ENCODE measurements at regions not wholly inside any gene's neighbourhood (a gene's known extent, or its start where the extent isn't known, plus 50 kb on each side); places are given as distances from the start of the nearest gene placed in this dataset.
"Not testable (repeated sequence)": the region's sequence is repeated elsewhere in the genome, so short reads cannot be mapped to it uniquely, and the experiment has no call there.

DNA sequence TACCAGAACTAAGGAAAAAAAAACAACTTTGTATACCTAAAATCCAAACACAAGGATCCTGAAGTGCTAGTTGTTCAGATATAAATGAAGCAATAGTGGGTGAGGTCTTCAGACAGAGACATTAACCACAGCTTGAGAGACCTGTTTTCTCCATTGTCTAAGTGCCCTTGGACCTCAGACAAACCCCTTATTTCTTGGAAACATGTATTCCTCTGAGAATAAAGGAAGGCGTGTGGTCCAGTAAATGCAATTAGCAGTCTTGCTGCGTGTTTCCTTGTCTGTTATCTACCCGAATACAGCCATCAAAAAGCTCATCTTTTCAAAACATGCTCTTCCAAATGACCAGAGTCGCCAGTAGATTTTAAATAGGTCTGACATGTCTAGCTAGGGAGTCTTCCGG is 291.1 kb upstream of the NFIA start:
- DNase-seq: no peak

DNA sequence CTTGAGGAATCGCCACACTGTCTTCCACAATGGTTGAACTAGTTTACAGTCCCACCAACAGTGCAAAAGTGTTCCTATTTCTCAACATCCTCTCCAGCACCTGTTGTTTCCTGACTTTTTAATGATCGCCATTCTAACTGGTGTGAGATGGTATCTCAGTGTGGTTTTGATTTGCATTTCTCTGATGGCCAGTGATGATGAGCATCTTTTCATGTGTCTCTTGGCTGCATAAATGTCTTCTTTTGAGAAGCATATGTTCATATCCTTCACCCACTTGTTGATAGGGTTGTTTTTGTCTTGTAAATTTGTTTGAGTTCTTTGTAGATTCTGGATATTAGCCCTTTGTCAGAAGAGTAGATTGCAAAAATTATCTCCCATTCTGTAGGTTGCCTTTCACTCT is 309.3 kb upstream of the NFIA start:
- not testable (repeated sequence) for DNase-seq

DNA sequence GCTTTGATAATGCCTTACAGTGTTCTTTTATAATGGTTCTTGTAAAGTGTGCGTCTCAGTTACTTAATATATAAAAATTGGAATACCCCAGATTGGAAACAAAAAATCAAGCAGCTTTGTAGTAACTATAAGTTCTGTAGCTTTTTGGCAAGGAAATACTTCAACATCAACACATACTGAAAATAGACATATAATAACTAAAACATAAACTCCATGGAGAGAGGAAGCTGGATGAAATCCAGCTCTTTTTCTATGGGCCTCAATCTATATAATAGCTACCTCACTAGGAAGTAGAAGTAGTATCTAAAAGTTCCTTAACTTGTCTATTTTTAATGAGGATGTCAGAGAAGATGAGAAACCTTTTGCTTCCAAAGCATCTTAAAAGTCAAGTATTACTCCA is 313.3 kb upstream of the NFIA start:
- DNase-seq: no peak

GRCh38 chr1:60765204-60765603 is 317.2 kb upstream of the NFIA start:
- no peak for DNase-seq

DNA sequence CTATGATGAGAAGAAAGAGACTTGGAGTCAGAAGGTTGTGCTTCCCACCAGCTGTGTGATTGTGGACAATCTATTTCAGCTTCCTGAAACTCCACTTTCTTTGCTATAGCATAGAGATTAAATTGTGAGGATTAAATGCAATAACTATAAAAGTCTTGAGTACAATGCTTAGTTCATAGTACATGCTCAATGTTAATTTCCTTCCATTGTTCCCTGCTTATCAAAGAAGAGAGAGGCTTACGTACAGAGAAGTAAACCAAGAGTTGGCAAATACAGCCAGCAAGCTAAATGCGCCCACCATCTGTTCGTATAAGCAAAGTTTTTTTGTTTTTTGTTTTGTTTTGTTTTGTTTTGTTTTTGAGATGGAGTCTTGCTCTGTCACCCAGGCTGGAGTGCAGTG is 317.9 kb upstream of the NFIA start:
- no peak for DNase-seq

DNA sequence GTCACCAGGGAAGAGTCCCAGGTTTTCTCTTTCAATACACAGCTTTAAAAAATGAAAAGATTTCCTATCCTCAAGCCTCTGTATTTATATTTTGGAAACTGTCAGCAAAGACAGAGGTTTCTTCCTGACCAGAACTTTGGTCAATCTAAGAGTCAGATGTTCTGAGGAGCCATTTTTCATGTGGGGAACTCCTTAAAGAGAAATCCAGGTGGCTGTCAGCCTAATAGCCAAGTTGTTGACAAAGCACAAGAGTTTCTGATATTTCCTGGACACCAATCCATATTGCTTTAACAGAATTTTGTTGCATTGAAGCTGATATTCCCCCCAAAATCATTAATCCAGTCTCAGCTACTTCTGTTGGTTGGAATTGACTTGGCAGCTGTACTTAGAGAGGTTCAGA is 318.6 kb upstream of the NFIA start:
- DNase-seq: no peak

DNA sequence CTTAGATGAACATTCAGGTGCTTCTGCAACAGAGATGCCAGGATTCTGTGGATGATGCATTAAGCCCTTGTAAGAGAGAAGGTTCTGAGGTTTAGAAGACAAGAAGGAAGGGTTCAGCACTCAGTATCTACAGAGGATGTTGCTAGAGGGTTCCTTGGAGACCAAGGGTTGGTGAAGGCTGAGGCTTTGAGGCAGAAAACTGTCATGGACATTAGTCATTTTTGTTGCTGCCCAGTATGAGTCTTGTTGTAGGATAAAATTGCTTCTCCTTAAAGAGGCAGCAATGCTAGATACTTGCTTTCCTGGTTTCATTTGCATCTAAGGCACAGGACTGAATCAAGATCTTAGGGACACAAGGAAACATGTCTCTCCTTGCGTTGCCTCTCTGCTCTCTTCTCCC is 319.4 kb upstream of the NFIA start:
- DNase-seq: no peak

DNA sequence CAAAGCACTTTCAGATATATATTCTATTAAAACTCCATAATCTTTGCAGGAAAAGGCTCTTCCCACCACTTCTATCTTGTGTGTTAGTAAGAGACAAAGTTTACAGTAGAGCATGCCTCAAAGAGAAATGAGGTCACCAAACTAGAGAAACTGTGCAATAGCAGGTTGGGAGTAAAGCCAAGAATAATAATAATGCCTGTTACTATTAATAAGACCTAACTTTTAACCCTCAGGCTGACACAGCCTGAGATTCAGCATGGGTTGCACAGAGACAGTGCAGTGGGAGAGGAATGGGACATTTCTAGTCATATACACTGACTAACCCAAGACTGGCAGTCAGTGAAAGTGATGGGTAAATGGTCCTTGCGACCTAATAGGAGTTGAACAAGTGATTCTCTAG is 320.2 kb upstream of the NFIA start:
- DNase-seq: no peak

DNA sequence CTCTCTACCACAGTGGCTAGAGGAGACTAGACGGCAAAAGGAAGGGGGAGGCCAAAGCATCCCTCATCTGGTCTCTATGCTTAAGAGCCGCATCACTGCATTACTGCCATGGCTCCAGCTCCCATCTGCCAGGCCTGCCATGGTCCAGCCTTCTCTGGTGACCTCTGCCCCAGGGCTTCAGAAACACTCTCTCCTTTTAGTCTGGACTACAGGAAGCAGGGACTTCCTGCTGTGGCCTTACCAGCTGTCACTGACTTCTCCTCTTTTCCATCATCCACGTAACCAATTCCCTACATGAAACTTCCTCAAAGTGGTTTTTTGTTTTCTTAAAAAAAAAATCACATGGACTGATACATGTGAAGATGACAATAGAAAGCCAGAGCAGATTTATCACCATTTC is 323.1 kb upstream of the NFIA start:
- no peak for DNase-seq

DNA sequence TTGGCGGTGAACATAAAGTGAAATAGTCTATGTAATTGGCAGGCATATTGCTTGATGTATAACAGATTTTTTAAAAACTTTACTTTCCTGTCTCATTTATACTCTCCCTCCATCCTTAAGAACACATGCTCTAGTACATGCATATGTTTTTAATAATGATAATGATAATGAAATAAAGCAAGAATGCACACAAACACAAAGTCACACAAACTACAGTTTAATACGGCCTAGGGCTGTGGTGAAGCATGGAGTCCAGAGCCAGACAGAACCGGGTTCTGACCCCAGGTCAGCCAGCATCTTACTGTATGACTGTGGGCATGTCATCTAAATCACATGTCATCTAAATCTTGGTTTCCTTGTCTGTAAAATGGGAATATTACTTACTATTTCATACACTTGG is 324.9 kb upstream of the NFIA start:
- no peak for DNase-seq

DNA sequence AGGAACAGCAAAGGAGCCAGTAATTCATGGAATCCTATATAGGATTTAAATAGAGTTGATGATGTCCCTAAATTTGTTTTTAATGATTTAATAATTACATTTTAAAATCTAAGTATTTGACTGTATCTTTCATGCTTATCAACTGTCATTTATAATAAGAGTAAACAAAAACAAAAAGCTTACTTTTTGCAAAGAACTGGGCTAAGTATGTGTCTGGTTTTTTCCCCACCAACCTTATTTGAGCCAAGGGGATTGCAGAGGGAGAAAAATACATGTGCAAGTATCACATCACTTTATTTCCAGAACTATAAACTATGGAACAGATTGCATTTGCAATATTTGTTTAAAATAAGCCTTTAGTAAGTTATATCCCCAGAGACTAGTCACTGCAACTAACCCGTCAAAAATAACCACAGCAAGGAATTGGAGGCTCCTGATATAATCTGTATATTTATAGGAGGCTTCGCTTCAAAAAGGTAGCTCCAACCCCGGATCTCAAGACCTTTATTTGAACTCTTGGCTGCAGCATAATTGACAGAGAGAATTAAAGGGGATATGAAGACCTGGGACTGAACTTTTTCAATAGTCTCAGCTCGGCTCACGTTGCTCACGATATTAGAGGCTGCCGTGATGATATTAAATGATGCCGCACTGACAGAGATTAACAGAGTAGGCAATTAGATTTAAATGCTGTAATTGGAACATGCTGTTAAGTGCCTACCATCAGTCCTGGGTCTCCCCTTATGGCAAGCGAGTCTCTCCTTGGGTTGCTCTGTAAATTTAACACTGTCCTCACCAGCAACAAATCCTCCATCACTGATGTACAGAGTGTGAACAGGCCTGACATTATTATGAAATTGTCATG is 329.1 kb upstream of the NFIA start:
- DNase-seq: no peak

DNA sequence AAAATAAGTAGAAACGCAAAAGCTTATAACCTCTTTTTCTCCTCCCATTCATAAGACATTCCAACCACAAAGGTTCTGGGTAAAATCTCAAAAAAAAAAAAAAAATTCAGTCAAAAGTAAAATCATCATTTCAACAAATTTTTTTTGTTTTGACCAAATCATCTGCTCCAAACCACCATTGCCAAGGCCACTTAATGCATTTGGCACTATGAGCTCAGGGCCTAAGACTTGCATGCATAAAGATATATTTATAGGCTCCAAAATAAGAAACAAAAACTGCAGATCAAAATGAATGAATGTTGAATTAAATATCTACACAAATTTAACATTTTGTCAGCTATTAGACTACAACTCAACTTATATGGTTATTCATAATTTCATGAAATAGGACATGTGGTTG is 331.1 kb upstream of the NFIA start:
- no peak for DNase-seq

DNA sequence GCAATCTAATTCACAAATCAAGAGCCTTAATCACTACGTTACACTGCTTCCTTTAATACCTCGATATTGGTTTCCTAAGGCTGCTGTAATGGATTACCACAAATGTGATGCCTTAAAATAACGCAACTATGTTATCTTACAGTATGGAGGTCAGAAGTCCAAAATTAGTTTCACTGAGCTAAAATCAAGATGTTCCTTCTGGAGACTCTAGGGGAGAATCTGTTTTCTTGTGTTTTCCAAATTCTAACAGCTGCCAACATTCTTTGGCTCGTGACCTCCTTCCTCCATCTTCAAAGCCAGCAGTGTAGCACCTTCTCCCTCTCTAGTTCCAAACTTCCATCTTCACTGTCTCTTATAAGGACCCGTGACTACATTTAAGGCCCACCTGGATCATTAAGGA is 335.0 kb upstream of the NFIA start:
- DNase-seq: no peak

- no peak for DNase-seq
Measured at GRCh38 chr1:60746278-60746791, 336.0 kb upstream of the NFIA start.

DNA sequence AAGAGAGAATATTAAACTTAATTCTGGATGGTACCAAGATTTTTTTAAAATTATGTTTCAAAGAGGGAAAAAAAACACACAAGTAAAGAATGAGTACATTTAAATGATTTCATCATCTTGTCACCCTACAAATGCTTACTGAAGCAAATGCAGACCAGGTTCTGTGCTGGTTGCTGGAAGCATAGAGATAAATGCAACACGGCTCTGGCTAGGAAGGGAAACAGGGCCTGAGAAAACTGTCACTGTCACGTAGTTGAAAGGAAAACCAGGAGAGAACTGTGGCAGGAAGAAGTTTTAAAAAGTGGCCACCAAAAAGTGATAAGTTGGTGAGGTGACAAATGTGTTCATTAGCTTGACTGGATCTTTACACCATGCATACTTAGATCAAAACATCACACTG is 336.9 kb upstream of the NFIA start:
- no peak for DNase-seq

- DNase-seq: no peak
Measured at GRCh38 chr1:60742339-60742738, 340.0 kb upstream of the NFIA start.

- no peak for DNase-seq
Measured at GRCh38 chr1:60740154-60740553, 342.2 kb upstream of the NFIA start.

DNA sequence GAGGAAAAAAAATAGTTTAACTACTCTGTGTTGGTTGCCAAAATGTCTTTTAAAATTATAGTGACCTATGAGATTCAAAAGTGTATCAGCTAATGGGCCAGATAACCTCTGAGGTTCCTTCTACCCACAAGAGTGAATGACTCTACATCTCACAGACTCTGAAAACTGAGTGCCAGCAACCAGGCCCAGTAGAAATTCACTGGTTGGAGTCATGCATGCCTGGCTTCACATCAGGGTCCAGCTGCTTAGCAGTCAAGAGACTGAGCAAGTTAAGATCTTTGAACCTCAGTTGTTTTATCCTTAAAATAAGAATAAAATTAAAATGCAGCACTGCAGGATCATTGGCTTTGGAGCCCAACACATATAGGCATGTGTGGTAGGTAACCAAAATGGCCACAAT is 342.6 kb upstream of the NFIA start:
- no peak for DNase-seq

DNA sequence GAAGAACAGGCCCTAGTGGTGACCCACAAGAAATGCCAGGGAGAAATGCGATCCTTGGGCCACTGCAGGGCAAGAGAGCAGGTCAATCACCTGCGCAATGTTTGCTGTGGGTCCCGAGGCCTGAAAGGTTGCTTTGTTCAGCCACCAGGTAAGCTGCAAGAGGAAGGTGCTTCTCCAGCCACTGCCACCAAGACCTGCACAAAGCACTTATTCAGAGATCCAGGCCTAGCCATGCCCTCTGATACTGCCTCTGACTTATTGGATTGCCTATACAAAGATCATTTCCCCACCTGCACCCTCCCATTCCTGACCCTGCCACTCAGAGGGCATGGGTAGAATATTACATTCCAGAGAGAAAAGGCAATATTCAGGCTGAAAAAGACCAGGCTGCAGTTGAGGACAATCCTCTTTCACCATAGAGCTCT is 349.4 kb upstream of the NFIA start:
- no peak for DNase-seq

DNA sequence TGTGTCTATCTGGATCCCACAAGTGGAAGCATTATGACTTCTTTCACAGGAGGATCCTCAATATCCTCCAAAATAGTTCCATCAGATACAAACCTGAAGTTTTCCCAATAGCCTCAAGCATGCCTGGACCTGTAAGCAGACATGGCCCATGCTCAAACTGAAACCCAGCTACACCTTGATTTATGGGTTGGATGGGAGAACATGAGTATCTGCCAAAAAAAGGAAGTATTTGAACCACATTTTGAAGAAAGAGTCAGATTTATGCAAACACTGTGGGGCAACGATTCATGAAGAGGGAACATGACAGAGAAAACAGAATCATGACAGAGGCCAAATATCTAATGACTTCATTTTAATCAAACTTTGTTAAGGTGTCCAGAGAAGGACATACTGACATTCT is 351.0 kb upstream of the NFIA start:
- no peak for DNase-seq

DNA sequence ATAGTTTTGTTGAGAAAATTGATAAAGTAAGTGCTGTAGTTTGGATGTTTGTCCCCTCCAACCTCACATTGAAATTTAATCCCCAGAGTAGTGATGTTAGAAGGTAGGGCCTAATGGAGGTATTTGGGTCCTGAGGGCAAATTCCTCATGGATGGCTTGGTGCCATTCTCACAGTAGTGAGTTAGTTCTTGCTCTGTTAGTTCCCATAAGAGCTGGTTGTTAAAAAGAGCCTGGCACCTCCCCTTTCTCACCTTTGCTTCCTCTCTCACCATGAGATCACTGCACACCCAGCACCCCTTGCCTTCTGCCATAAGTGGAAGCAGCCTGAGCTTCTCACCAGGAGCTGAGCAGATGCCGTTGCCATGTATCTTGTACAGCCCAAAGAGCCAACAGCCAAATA is 354.8 kb upstream of the NFIA start:
- no peak for DNase-seq

DNA sequence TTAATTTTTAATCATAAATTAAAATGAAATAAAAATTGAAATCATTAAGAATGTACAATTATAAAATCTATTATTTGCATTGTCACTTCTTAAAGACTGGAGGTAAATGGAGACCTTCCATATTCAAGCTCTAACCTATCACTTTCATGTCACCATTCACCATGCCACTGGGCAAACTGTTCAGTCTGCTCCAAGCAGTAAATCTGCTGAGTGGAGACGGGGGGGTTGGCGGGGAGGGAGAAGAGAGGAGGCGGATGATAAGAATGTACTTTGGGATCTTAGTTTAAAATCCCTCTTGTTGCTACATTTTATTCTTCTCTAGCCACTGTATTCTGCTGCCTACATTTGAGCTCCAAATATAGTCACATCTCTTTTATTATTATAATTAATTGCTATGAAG is 365.9 kb upstream of the NFIA start:
- DNase-seq: no peak

DNA sequence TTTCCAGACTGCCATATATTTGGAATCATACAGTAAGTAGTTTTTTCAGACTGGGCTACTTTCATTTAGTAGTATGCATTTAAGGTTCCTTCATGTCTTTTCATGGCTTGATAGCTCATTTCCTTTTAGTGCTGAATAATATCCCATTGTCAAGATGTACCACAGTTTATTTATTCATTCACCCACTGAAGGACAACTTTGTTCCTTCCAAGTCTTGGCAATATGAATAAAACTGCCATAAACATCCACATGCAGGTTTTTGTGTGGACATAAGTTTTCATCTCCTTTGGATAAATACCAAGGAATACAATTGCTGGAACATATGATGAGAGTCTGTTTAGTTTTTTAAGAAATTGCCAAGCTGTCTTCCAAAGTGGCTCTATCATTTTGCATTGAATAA is 366.4 kb upstream of the NFIA start:
- no peak for DNase-seq

DNA sequence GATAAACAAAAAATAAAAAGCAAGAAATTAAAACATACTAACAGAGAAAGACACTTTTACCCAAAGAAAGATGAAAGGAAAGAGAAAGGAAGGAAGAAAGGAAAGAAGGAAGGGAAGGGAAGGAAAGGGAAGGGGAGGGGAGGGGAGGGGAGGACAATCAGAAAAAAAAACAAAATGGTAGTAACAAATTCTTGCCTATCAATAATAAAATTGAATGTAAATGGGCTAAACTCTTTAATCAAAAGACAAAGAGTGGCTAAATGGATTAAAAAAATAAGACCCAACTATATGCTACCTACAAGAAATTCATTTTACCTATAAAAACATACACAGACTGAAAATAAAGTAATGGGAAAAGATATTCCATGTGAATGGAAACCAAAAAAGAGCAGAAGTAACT is 372.9 kb upstream of the NFIA start:
- DNase-seq: no peak

- DNase-seq: no peak
Measured at GRCh38 chr1:60705026-60705425, 377.3 kb upstream of the NFIA start.
